HG03457 (cell line): ENCODE measurements at regions not wholly inside any gene's neighbourhood (a gene's known extent, or its start where the extent isn't known, plus 50 kb on each side); places are given as distances from the start of the nearest gene placed in this dataset.

Source experiments
- ATAC-seq: cut with Tn5 transposase; IDR thresholded peaks from one replicate; pipeline ENCODE4 v1.9.1; 2021; ENCODE audit warnings: moderate number of reproducible peaks; ENCODE audit not compliant: unreplicated experiment

DNA sequence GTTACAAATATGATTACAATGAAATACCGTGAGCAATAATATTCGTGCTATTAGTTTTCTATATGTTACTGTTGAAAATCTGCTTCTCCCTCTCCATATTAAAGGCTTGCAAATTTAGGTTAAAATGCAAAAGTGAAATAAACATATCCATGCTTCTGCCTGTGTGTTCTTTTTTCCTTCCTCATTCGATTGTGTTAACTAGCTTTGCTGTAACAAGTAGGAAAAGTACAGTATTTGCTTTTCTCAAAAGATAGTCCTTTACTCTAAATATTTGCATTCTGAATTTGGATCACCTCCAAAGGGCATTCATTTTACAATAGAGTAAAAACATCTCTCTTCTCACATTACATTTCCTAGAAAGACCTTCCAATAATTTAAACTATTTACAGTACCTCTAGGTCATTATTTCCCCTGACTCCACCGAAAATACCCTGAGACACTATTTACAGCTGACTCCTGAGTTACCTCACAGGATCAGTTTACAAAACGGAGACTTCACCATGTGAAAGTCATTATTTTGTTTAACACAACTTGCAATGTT, 835.0 kb upstream of the FANCL start:
- ATAC-seq = no peak

- no peak for ATAC-seq
These were observed 832.9 kb upstream of the FANCL start for GRCh38 chr2:59074071-59074470.

DNA sequence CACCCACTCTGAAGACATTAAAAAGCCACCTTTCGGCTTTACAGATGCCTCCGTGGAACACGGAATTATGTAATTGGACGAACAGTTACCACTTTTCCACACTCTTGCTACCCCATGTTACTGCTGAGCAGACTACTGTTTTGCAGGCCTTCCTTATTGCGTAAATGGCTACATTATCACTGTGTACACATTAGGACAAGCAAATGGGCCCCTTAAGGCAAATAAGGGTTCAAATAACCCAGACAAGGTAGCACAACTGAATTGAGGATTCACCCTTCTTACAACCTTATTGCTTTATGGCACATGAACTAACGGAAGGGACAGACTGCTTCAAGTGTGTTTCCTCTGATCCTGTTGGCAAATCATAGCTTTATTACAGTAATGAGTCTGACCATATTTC, 832.2 kb upstream of the FANCL start:
- ATAC-seq = no peak

DNA sequence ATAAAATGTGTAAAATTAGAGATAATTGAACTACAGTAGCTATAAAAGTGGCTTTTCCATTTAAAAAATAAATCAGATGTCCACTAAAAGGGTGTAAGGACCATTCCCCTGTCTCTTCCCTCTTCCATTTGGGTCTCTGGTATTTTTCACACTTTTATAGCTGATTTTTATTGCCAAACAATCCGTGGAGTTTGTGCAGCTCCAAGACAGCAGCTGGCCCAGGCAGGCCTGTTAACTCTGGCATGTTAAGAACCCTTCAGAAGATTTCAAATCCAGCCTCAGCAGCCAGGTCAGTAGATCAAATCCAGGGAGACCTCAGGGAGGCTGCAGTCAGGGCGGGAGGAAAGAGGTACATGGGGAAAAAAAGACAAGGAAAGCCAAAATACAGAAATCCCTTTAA, 827.1 kb upstream of the FANCL start:
- no peak for ATAC-seq

GRCh38 chr2:59066787-59067399, 825.8 kb upstream of the FANCL start:
- ATAC-seq = no peak

- ATAC-seq = no peak
These were observed 806.4 kb upstream of the FANCL start for GRCh38 chr2:59047373-59047995.

DNA sequence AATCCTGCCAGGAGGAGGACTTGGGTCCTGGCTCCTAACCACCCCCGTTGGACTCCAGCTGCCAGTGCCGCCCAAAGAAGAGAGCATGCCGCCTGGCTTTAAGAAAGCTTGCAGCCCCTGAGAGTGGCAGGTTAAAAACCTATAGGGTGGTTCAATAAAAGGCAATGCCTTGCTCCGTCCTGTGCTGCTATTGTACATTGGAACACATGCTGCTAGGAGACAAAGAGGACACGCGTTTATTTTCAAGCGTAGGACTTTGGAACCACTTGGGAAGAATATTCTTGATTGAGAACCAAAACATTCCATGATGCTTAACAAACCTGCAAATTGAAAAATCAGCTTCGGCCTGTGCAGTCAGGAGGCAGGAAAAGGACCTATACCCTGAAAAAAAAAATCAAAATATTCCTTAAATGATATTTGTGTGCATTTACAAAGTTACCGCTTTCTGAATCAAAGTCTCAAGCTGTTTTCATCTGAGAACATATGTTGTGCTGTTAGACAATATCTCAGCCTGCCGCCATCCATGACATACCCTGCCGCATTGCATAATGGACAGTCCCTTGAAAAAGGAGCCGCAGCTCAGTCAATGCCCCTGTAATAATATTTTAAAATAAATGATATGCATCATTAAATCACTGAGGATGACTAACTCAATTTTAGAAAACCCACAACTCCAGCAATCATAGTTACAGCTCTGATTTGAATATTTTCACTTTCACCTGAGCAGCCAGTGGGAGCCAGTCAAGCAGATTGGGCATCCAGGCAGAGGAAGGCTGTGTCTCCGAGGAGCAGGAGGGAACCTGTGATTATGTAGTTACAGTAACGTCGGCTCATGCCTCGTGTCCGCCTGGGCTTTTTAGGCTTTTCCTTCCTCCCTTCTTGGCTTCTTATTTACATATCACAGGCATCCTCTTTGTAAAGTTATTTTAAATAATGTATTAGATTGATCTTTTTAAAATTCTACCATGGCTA, 805.6 kb upstream of the FANCL start:
- ATAC-seq = no peak

- no peak for ATAC-seq
These were observed 803.6 kb upstream of the FANCL start for GRCh38 chr2:59044736-59045135.

GRCh38 chr2:59041139-59041538, 800.0 kb upstream of the FANCL start:
- ATAC-seq = no peak

GRCh38 chr2:59034837-59035236, 793.7 kb upstream of the FANCL start:
- ATAC-seq = no peak

- no peak for ATAC-seq
These were observed 793.0 kb upstream of the FANCL start for GRCh38 chr2:59034106-59034505.

DNA sequence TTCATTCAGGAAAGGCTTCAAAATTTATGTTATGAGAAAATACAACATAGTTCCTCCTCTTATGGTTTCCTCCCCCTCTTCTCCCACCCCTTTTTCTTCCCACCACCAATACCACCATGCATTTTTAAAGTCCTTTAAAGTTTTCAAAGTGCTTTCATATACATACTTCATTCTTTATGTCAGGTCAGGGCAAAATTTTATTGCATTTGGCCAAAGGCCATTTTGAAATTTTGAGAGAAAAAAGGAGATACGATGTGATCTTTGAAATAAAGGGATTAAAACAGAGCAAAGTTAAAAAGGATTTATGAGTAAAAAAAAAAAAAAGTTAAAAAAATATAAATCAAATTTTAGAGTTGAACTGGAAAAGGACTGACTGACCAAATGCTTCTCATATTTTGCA, 792.5 kb upstream of the FANCL start:
- no peak for ATAC-seq

- no peak for ATAC-seq
These were observed 791.4 kb upstream of the FANCL start for GRCh38 chr2:59032499-59032898.

DNA sequence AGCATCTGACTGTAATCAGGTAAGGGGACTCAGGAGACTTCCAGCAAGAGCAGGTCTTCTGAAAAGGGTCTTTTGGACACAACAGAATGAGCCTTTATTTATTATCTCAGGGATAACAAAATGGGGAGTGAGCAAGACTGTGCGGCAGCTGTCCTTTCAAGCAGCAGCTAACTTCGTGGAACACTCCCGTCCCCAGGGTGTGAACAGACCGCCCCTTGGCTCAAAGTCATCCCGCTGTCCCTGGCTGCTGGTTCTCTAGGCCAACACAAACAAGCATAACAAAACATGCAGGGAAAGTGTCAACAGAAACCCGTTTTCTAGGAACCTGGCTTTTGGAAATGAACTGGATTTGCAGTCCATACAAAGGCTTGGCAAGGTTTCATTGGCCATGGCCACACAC, 787.9 kb upstream of the FANCL start:
- no peak for ATAC-seq

DNA sequence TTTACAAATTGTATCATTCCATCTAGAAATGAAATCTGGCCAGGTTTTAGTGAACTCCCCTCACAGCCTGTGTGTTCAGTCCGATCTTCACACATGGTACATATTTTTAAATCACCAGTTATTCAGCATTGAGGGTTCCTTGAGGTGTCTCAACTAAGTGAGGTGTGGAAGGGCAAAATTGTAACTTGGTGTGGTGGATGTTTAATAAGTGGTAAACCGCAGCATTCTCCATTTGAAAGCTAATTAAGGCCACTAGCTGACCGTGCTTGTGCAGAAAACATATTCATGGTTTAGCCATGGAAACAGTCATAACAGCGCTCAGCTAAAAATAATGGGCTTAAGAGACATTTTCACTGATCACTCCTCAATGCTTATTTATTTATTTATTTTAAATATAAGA, 786.2 kb upstream of the FANCL start:
- ATAC-seq = no peak

- ATAC-seq = no peak
These were observed 784.1 kb upstream of the FANCL start for GRCh38 chr2:59025157-59025757.

- no peak for ATAC-seq
These were observed 780.7 kb upstream of the FANCL start for GRCh38 chr2:59021786-59022185.

GRCh38 chr2:59019566-59020159, 778.5 kb upstream of the FANCL start:
- ATAC-seq = no peak

- no peak for ATAC-seq
These were observed 777.6 kb upstream of the FANCL start for GRCh38 chr2:59018737-59019136.

DNA sequence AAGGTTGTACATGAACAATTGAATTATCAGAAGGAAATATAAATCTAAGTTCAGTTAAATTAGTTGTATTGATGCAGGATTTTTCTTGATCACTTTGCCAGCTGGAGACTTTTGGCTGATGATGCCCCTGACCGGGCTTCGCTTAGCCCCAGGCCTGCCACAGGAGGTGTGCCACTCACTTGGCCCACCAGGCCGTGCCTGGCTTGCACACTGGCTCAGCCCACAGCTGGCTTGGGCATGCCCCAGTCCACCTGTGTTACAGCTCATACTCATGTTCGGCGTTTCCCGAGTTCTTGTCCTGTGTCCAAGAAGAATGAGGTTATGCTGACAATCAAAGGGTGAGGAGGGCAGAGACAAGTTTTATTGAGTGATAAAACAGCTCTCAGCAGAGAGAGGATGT, 773.9 kb upstream of the FANCL start:
- no peak for ATAC-seq

- no peak for ATAC-seq
These were observed 771.8 kb upstream of the FANCL start for GRCh38 chr2:59012971-59013370.
